ENCODE measurements at regions not wholly inside any gene's neighbourhood (a gene's known extent, or its start where the extent isn't known, plus 50 kb on each side); places are given as distances from the start of the nearest gene placed in this dataset.
"Not testable (repeated sequence)": the region's sequence is repeated elsewhere in the genome, so short reads cannot be mapped to it uniquely, and the experiment has no call there.

- no peak overlapping the region for H3K27ac Mint-ChIP-seq
Measured at GRCh38 chr6:74181471-74181870, 485.5 kb downstream of the CD109 start.

GRCh38 chr6:74177506-74177905, 481.5 kb downstream of the CD109 start:
- Mint-ChIP-seq H3K4me1 (no peaks in the 10 kb centered on the region), H3K27me3 (no peaks in the 10 kb centered on the region), H3K4me3 (no peak overlapping the region), H3K27ac (no peak overlapping the region), H3K36me3 (ENCODE audit: low read depth) (no peaks in the 10 kb centered on the region), H3K9me3 (ENCODE audit: low read depth) (peaks cover 4% of the 10 kb centered on the region)
- POLR2A ChIA-PET: no interaction called here
- no peak for DNase-seq
- no peak for ATAC-seq
- CTCF ChIA-PET: no interaction called here
- intact Hi-C loops (cut with DNase I, micrococcal nuclease): no loop called here

More at GRCh38 chr6:74181471-74181870, 485.5 kb downstream of the CD109 start:
- ATAC-seq (no peak), DNase-seq (no peak)
- H3K4me3 Mint-ChIP-seq: no peak overlapping the region
- H3K4me1 Mint-ChIP-seq: no peaks in the 10 kb centered on the region
- intact Hi-C loops (cut with DNase I, micrococcal nuclease): no loop called here
- peaks cover 4% of the 10 kb centered on the region for H3K9me3 Mint-ChIP-seq (ENCODE audit: low read depth)
- H3K36me3 Mint-ChIP-seq (ENCODE audit: low read depth): no peaks in the 10 kb centered on the region
- no peaks in the 10 kb centered on the region for H3K27me3 Mint-ChIP-seq
- POLR2A ChIA-PET: no interaction called here
- CTCF ChIA-PET: interaction anchor here (0.6 kb wide), 1 partner anchor 33 kb away, joined by 4 read pairs; no protein-coding TSS in a partner anchor

GRCh38 chr6:74170550-74170949, 474.5 kb downstream of the CD109 start:
- H3K9me3 Mint-ChIP-seq (ENCODE audit: low read depth); POLR2A ChIA-PET; ATAC-seq; H3K4me1 Mint-ChIP-seq; CTCF ChIA-PET; H3K27me3 Mint-ChIP-seq; H3K4me3 Mint-ChIP-seq; H3K36me3 Mint-ChIP-seq (ENCODE audit: low read depth); DNase-seq; H3K27ac Mint-ChIP-seq; intact Hi-C loops (cut with DNase I, micrococcal nuclease): not testable (repeated sequence)

GRCh38 chr6:74170118-74170517, 474.1 kb downstream of the CD109 start:
- H3K27ac Mint-ChIP-seq: no peak overlapping the region
- no peaks in the 10 kb centered on the region for H3K4me1 Mint-ChIP-seq
- ChIA-PET POLR2A (no interaction called here), CTCF (interaction anchor here (1.2 kb wide), 1 partner anchor 16 kb away, joined by 4 read pairs; no protein-coding TSS in a partner anchor)
- intact Hi-C loops (cut with DNase I, micrococcal nuclease): no loop called here
- ATAC-seq: no peak
- H3K9me3 Mint-ChIP-seq (ENCODE audit: low read depth): no peaks in the 10 kb centered on the region
- H3K27me3 Mint-ChIP-seq: no peaks in the 10 kb centered on the region
- H3K4me3 Mint-ChIP-seq: no peak overlapping the region
- H3K36me3 Mint-ChIP-seq (ENCODE audit: low read depth): no peaks in the 10 kb centered on the region
- DNase-seq: no peak

GRCh38 chr6:74167976-74168375, 472.0 kb downstream of the CD109 start:
- no peaks in the 10 kb centered on the region for H3K36me3 Mint-ChIP-seq (ENCODE audit: low read depth)
- CTCF ChIA-PET: interaction anchor here (0.6 to 1.1 kb wide), 2 partner anchors 23 to 408 kb away, joined by 3 read pairs; no protein-coding TSS in a partner anchor
- H3K4me1 Mint-ChIP-seq: no peaks in the 10 kb centered on the region
- POLR2A ChIA-PET: no interaction called here
- no peaks in the 10 kb centered on the region for H3K9me3 Mint-ChIP-seq (ENCODE audit: low read depth)
- ATAC-seq: no peak
- intact Hi-C loops (cut with DNase I, micrococcal nuclease): no loop called here
- no peak for DNase-seq
- no peak overlapping the region for H3K27ac Mint-ChIP-seq
- H3K4me3 Mint-ChIP-seq: no peak overlapping the region
- H3K27me3 Mint-ChIP-seq: no peaks in the 10 kb centered on the region

- Mint-ChIP-seq H3K27ac (no peak overlapping the region), H3K36me3 (ENCODE audit: low read depth) (no peaks in the 10 kb centered on the region), H3K9me3 (ENCODE audit: low read depth) (no peaks in the 10 kb centered on the region), H3K4me3 (no peak overlapping the region), H3K27me3 (no peaks in the 10 kb centered on the region), H3K4me1 (no peaks in the 10 kb centered on the region)
- intact Hi-C loops (cut with DNase I, micrococcal nuclease): no loop called here
- ChIA-PET CTCF (interaction anchor here (1.1 kb wide), 1 partner anchor 24 kb away, joined by 3 read pairs; no protein-coding TSS in a partner anchor), POLR2A (no interaction called here)
- no peak for DNase-seq
- no peak for ATAC-seq
Measured at GRCh38 chr6:74167511-74167910, 471.5 kb downstream of the CD109 start.

GRCh38 chr6:74166849-74167248, 470.8 kb downstream of the CD109 start:
- H3K9me3 Mint-ChIP-seq (ENCODE audit: low read depth): no peaks in the 10 kb centered on the region
- POLR2A ChIA-PET: no interaction called here
- no peak for DNase-seq
- intact Hi-C loops (cut with DNase I, micrococcal nuclease): no loop called here
- CTCF ChIA-PET: no interaction called here
- ATAC-seq: no peak
- no peaks in the 10 kb centered on the region for H3K4me1 Mint-ChIP-seq
- no peak overlapping the region for H3K4me3 Mint-ChIP-seq
- H3K36me3 Mint-ChIP-seq (ENCODE audit: low read depth): no peaks in the 10 kb centered on the region
- H3K27me3 Mint-ChIP-seq: no peaks in the 10 kb centered on the region
- H3K27ac Mint-ChIP-seq: no peak overlapping the region

- intact Hi-C loops (cut with DNase I, micrococcal nuclease): no loop called here
- H3K4me1 Mint-ChIP-seq: no peaks in the 10 kb centered on the region
- ATAC-seq: no peak
- ChIA-PET CTCF (no interaction called here), POLR2A (no interaction called here)
- H3K36me3 Mint-ChIP-seq (ENCODE audit: low read depth): no peaks in the 10 kb centered on the region
- no peak for DNase-seq
- H3K4me3 Mint-ChIP-seq: no peak overlapping the region
- no peak overlapping the region for H3K27ac Mint-ChIP-seq
- H3K9me3 Mint-ChIP-seq (ENCODE audit: low read depth): no peaks in the 10 kb centered on the region
- H3K27me3 Mint-ChIP-seq: no peaks in the 10 kb centered on the region
Measured at GRCh38 chr6:74161380-74161779, 465.4 kb downstream of the CD109 start.

- intact Hi-C loops (cut with DNase I, micrococcal nuclease): no loop called here
- no peak for ATAC-seq
Measured at GRCh38 chr6:74152096-74152675, 456.2 kb downstream of the CD109 start.

GRCh38 chr6:74145931-74146330, 449.9 kb downstream of the CD109 start:
- Mint-ChIP-seq H3K36me3 (ENCODE audit: low read depth) (no peaks in the 10 kb centered on the region), H3K9me3 (ENCODE audit: low read depth) (no peaks in the 10 kb centered on the region), H3K27ac (no peak overlapping the region), H3K4me1 (no peaks in the 10 kb centered on the region), H3K27me3 (no peaks in the 10 kb centered on the region), H3K4me3 (no peak overlapping the region)
- no peak for ATAC-seq
- intact Hi-C loops (cut with DNase I, micrococcal nuclease): no loop called here
- POLR2A ChIA-PET: no interaction called here
- CTCF ChIA-PET: interaction anchor here (0.8 kb wide), 1 partner anchor 74 kb away, joined by 3 read pairs; no protein-coding TSS in a partner anchor
- DNase-seq: no peak

More at GRCh38 chr6:74152096-74152675, 456.2 kb downstream of the CD109 start:
- no peaks in the 10 kb centered on the region for H3K9me3 Mint-ChIP-seq (ENCODE audit: low read depth)
- no peak for DNase-seq
- H3K27me3 Mint-ChIP-seq: no peaks in the 10 kb centered on the region
- no peaks in the 10 kb centered on the region for H3K36me3 Mint-ChIP-seq (ENCODE audit: low read depth)
- no peak overlapping the region for H3K27ac Mint-ChIP-seq
- no peak overlapping the region for H3K4me3 Mint-ChIP-seq
- POLR2A ChIA-PET: no interaction called here
- CTCF ChIA-PET: no interaction called here
- no peaks in the 10 kb centered on the region for H3K4me1 Mint-ChIP-seq

GRCh38 chr6:74137911-74138310, 441.9 kb downstream of the CD109 start:
- Mint-ChIP-seq H3K36me3 (ENCODE audit: low read depth) (no peaks in the 10 kb centered on the region), H3K27ac (no peak overlapping the region), H3K27me3 (no peaks in the 10 kb centered on the region), H3K4me3 (no peak overlapping the region), H3K4me1 (no peaks in the 10 kb centered on the region), H3K9me3 (ENCODE audit: low read depth) (no peaks in the 10 kb centered on the region)
- DNase-seq (no peak), ATAC-seq (no peak)
- POLR2A ChIA-PET: no interaction called here
- CTCF ChIA-PET: no interaction called here
- intact Hi-C loops (cut with DNase I, micrococcal nuclease): no loop called here

- ATAC-seq (no peak), DNase-seq (no peak)
- POLR2A ChIA-PET: no interaction called here
- Mint-ChIP-seq H3K4me3 (no peak overlapping the region), H3K36me3 (ENCODE audit: low read depth) (no peaks in the 10 kb centered on the region), H3K27ac (no peak overlapping the region), H3K27me3 (no peaks in the 10 kb centered on the region), H3K4me1 (no peaks in the 10 kb centered on the region), H3K9me3 (ENCODE audit: low read depth) (no peaks in the 10 kb centered on the region)
- CTCF ChIA-PET: no interaction called here
- intact Hi-C loops (cut with DNase I, micrococcal nuclease): no loop called here
Measured at GRCh38 chr6:74134327-74134726, 438.3 kb downstream of the CD109 start.

GRCh38 chr6:74133073-74133472, 437.1 kb downstream of the CD109 start:
- DNase-seq: no peak
- no peak overlapping the region for H3K27ac Mint-ChIP-seq
- ChIA-PET CTCF (no interaction called here), POLR2A (no interaction called here)
- H3K9me3 Mint-ChIP-seq (ENCODE audit: low read depth): no peaks in the 10 kb centered on the region
- no peaks in the 10 kb centered on the region for H3K4me1 Mint-ChIP-seq
- ATAC-seq: no peak
- no peaks in the 10 kb centered on the region for H3K36me3 Mint-ChIP-seq (ENCODE audit: low read depth)
- intact Hi-C loops (cut with DNase I, micrococcal nuclease): no loop called here
- H3K27me3 Mint-ChIP-seq: no peaks in the 10 kb centered on the region
- H3K4me3 Mint-ChIP-seq: no peak overlapping the region

Measured in activated CD4-positive, alpha-beta T cell treated with anti-CD3 and anti-CD28 coated beads for 36 hours (primary cell).